GM23338 (cell line): ENCODE measurements at regions not wholly inside any gene's neighbourhood (a gene's known extent, or its start where the extent isn't known, plus 50 kb on each side); places are given as distances from the start of the nearest gene placed in this dataset.

Experiments used
- ATAC-seq: fragments of 200-7000 bp; cut with Tn5 transposase; 3 replicates; pipeline ENCODE4 v1.9.1; 2020
- DNase-seq: peaks from one replicate; pipeline ENCODE4 v3.0.0-alpha.2; 2015; ENCODE audit warnings: low spot score
- H2AFZ ChIP-seq: fragments of 200-600 bp; sonication (generic); 2 replicates; pipeline ENCODE4 v1.8.0; 2016; ENCODE audit warnings: antibody characterized with exemption, mild to moderate bottlenecking, moderate library complexity
- H3F3A ChIP-seq: fragments of 200-600 bp; sonication (generic); replicated peaks from 2 replicates; pipeline ENCODE4 v1.8.0; 2017; ENCODE audit warnings: antibody characterized with exemption, mixed run types, low read depth
- H3K27ac ChIP-seq: fragments of 200-600 bp; sonication (generic); 2 replicates; pipeline ENCODE4 v1.6.1; 2016; ENCODE audit warnings: low read depth
- H3K27me3 ChIP-seq: fragments of 200-600 bp; sonication (generic); 2 replicates; pipeline ENCODE4 v1.8.0; 2016; ENCODE audit warnings: mild to moderate bottlenecking, mixed run types, moderate library complexity; ENCODE audit not compliant: insufficient read depth
- H3K36me3 ChIP-seq: fragments of 200-600 bp; sonication (generic); 2 replicates; pipeline ENCODE4 v1.8.0; 2016; ENCODE audit warnings: mild to moderate bottlenecking; ENCODE audit not compliant: insufficient read depth
- H3K4me1 ChIP-seq: fragments of 200-600 bp; sonication (generic); 2 replicates; pipeline ENCODE4 v1.8.0; 2016; ENCODE audit warnings: mild to moderate bottlenecking, moderate library complexity; ENCODE audit not compliant: insufficient read depth
- H3K4me2 ChIP-seq: fragments of 200-600 bp; sonication (generic); 2 replicates; pipeline ENCODE4 v1.7.1; 2017; ENCODE audit warnings: mixed run types
- H3K4me3 ChIP-seq: fragments of 200-600 bp; sonication (generic); 2 replicates; pipeline ENCODE4 v1.6.1; 2016; ENCODE audit warnings: mixed run types
- H3K79me2 ChIP-seq: fragments of 200-600 bp; sonication (generic); replicated peaks from 2 replicates; pipeline ENCODE4 v1.8.0; 2017; ENCODE audit warnings: mild to moderate bottlenecking; ENCODE audit not compliant: insufficient read depth
- H3K9me2 ChIP-seq: fragments of 200-600 bp; sonication (generic); 2 replicates; pipeline ENCODE4 v1.8.0; 2017; ENCODE audit not compliant: insufficient read depth
- H4K20me1 ChIP-seq: fragments of 200-600 bp; sonication (generic); replicated peaks from 2 replicates; pipeline ENCODE4 v1.8.0; 2017; ENCODE audit warnings: mild to moderate bottlenecking; ENCODE audit not compliant: insufficient read depth
- H3K27ac Mint-ChIP-seq: 2 replicates; pipeline ENCODE4 v1.8.0; 2020; ENCODE audit warnings: inconsistent platforms, mild to moderate bottlenecking, moderate library complexity, mixed read lengths
- H3K27me3 Mint-ChIP-seq: 3 replicates; pipeline ENCODE4 v1.8.0; 2022; ENCODE audit warnings: low read depth, mild to moderate bottlenecking, moderate library complexity, mixed read lengths, inconsistent platforms; ENCODE audit not compliant: insufficient read depth, poor library complexity
- H3K36me3 Mint-ChIP-seq: 3 replicates; pipeline ENCODE4 v1.8.0; 2021; ENCODE audit warnings: low read depth, mild to moderate bottlenecking, inconsistent platforms, moderate library complexity, mixed read lengths
- H3K4me1 Mint-ChIP-seq: 3 replicates; pipeline ENCODE4 v1.8.0; 2020; ENCODE audit warnings: mild to moderate bottlenecking, inconsistent platforms, mixed read lengths
- H3K4me3 Mint-ChIP-seq: 3 replicates; pipeline ENCODE4 v1.8.0; 2021; ENCODE audit warnings: moderate library complexity, mild to moderate bottlenecking, inconsistent platforms, mixed read lengths
- H3K9me3 Mint-ChIP-seq: 3 replicates; pipeline ENCODE4 v1.8.0; 2020; ENCODE audit warnings: moderate library complexity, mild to moderate bottlenecking, inconsistent platforms, mixed read lengths
- EZH2phosphoT487 ChIP-seq: fragments of 200-600 bp; sonication (generic); IDR thresholded peaks from one replicate; pipeline ENCODE4 v1.8.1; 2018; ENCODE audit warnings: antibody characterized with exemption; ENCODE audit not compliant: unreplicated experiment
- NANOG ChIP-seq: IDR thresholded peaks from 2 replicates; pipeline ENCODE4 v1.6.1; 2016; ENCODE audit warnings: antibody characterized with exemption, borderline replicate concordance
- POLR2AphosphoS5 ChIP-seq: IDR thresholded peaks from 2 replicates; pipeline ENCODE4 v1.6.1; 2016; ENCODE audit warnings: antibody characterized with exemption, low read depth
- REST ChIP-seq: IDR thresholded peaks from one replicate; pipeline ENCODE4 v1.6.1; 2018; ENCODE audit warnings: antibody characterized with exemption; ENCODE audit not compliant: unreplicated experiment
- STAT1 ChIP-seq: IDR thresholded peaks from one replicate; pipeline ENCODE4 v1.6.1; 2016; ENCODE audit warnings: antibody characterized with exemption; ENCODE audit not compliant: unreplicated experiment
- ZNF114 ChIP-seq: fragments of 250-450 bp; sonication (Bioruptor Pico); IDR thresholded peaks from 2 replicates; pipeline ENCODE4 v1.5.0; 2020; ENCODE audit warnings: mild to moderate bottlenecking, moderate library complexity
- ZNF331 ChIP-seq: fragments of 250-450 bp; sonication (Bioruptor Pico); IDR thresholded peaks from 2 replicates; pipeline ENCODE4 v1.5.0; 2020; ENCODE audit warnings: low read depth, mild to moderate bottlenecking, moderate library complexity
- ZNF462 ChIP-seq: fragments of 250-450 bp; sonication (Bioruptor Pico); IDR thresholded peaks from 2 replicates; pipeline ENCODE4 v1.5.0; 2020; ENCODE audit warnings: mild to moderate bottlenecking, moderate library complexity
- TF ChIP-seq, protein P1 (sequence below): IDR thresholded peaks from 2 replicates; pipeline ENCODE4 v1.6.1; 2016; ENCODE audit warnings: antibody characterized with exemption

DNA sequence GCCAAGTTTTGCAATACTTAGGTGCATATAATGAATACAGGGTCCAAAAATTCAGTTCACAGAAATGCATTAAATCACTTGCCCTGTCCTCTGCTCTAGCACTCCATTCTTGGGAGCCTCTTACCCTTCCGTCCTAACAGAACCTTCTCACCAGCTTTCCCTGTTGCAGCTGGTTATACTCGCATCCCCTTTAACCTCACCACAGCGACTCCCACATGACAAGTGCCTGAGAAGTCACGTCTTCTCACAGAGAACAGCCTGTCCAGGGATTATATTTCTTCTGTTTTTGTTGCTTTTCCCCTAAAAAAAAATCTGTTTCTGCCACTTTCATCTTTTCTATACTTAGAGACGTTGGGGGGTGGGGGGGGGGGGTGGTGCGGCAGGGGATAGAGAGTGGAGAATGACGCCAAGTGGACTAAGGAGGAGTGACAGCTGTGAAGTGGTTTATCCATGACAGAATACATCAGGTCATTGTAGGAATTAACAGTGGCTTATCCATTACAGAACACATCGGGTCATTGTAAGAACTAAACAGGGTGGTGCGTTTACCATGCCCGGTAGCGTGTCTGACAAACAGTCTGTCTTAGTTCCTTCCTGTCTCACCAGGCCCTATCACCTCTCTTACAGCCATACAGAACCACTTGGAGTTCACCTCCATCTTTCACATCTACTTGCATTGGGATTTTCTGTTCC, 117.6 kb downstream of the UBE2U start:
- no peak for ATAC-seq
- Histone ChIP-seq H2AFZ (no peak overlapping the region), H3K27ac (no peak overlapping the region), H3F3A (no peaks in the 10 kb centered on the region), H3K36me3 (no peaks in the 10 kb centered on the region), H3K27me3 (no peaks in the 10 kb centered on the region), H3K9me2 (no peaks in the 10 kb centered on the region), H3K79me2 (no peaks in the 10 kb centered on the region), H4K20me1 (no peaks in the 10 kb centered on the region), H3K4me1 (peaks cover 18% of the 10 kb centered on the region), H3K4me3 (no peak overlapping the region), H3K4me2 (no peak overlapping the region)
- no peak for DNase-seq
- H3K36me3 Mint-ChIP-seq = no peaks in the 10 kb centered on the region
- no peak overlapping the region for H3K27ac Mint-ChIP-seq
- no peaks in the 10 kb centered on the region for H3K27me3 Mint-ChIP-seq
- no peak overlapping the region for H3K4me3 Mint-ChIP-seq
- no peak for TF ChIP-seq EZH2phosphoT487
- TF ChIP-seq ZNF462 (CRISPR knock-in tag) = no peak
- no peak for TF ChIP-seq POLR2AphosphoS5
- TF ChIP-seq STAT1 = no peak
- no peak for TF ChIP-seq REST
- no peak for TF ChIP-seq ZNF331
- no peak for TF ChIP-seq ZNF114
- TF ChIP-seq, protein P1, sequence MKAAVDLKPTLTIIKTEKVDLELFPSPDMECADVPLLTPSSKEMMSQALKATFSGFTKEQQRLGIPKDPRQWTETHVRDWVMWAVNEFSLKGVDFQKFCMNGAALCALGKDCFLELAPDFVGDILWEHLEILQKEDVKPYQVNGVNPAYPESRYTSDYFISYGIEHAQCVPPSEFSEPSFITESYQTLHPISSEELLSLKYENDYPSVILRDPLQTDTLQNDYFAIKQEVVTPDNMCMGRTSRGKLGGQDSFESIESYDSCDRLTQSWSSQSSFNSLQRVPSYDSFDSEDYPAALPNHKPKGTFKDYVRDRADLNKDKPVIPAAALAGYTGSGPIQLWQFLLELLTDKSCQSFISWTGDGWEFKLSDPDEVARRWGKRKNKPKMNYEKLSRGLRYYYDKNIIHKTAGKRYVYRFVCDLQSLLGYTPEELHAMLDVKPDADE = no peak
- no peak for TF ChIP-seq NANOG
- H3K9me3 Mint-ChIP-seq = no peaks in the 10 kb centered on the region
- H3K4me1 Mint-ChIP-seq = peaks cover 11% of the 10 kb centered on the region
